CD14-positive monocyte (primary cell): ENCODE measurements at regions not wholly inside any gene's neighbourhood (a gene's known extent, or its start where the extent isn't known, plus 50 kb on each side); places are given as distances from the start of the nearest gene placed in this dataset.

ENCODE experiments used
- DNase-seq, 3 donors: peaks; one replicate each; pipeline ENCODE4 v3.0.0-alpha.2; 2011 to 2022
- H2AFZ ChIP-seq: 2 replicates; pipeline ENCODE4 v1.6.0; 2012; ENCODE audit warnings: mild to moderate bottlenecking, low read depth, low read length, inconsistent platforms; ENCODE audit not compliant: insufficient read depth, poor library complexity, severe bottlenecking
- H3K27ac ChIP-seq, 2 donors: 1 replicate in 1 of 2; 2 replicates in 1 of 2; pipeline ENCODE4 v1.5.1; 2012 to 2013; ENCODE audit warnings: low read length in 2 of 2, control low read depth in 1 of 2, inconsistent platforms in 1 of 2, low read depth in 1 of 2, mild to moderate bottlenecking in 1 of 2
- H3K27me3 ChIP-seq, 2 donors: one replicate each; pipeline versions ENCODE4 v1.6.0 to v1.6.1; 2011 to 2013; ENCODE audit warnings: low read length in 2 of 2; ENCODE audit not compliant: control insufficient read depth in 2 of 2, insufficient read depth in 2 of 2
- H3K36me3 ChIP-seq, 2 donors: replicated peaks in 1 of 2; 1 replicate in 1 of 2; 2 replicates in 1 of 2; pipeline versions ENCODE4 v1.5.1 to v1.6.1; 2012 to 2013; ENCODE audit warnings: low read length in 2 of 2, control low read depth in 1 of 2, inconsistent platforms in 1 of 2, mild to moderate bottlenecking in 1 of 2; ENCODE audit not compliant: insufficient read depth in 2 of 2, control insufficient read depth in 1 of 2
- H3K4me1 ChIP-seq, 2 donors: 1 replicate in 1 of 2; 2 replicates in 1 of 2; pipeline versions ENCODE4 v1.5.1 to v1.6.1; 2012 to 2013; ENCODE audit warnings: low read length in 2 of 2, control low read depth in 1 of 2, inconsistent platforms in 1 of 2, mild to moderate bottlenecking in 1 of 2, moderate library complexity in 1 of 2; ENCODE audit not compliant: insufficient read depth in 2 of 2, control insufficient read depth in 1 of 2
- H3K4me2 ChIP-seq: replicated peaks from 2 replicates; pipeline ENCODE3; 2012; ENCODE audit warnings: low read length, moderate library complexity, mild to moderate bottlenecking; ENCODE audit not compliant: poor library complexity, severe bottlenecking; ENCODE audit errors: extremely low read depth
- H3K4me3 ChIP-seq, 3 experiments: fragments of 200-600 bp in 1 of 3; sonication (generic) in 1 of 3; replicated peaks in 1 of 3; 1 replicate in 2 of 3; 2 replicates in 1 of 3; pipeline ENCODE4 v1.5.1; 2011 to 2013; ENCODE audit warnings: low read length in 3 of 3, mild to moderate bottlenecking in 3 of 3, control low read depth in 2 of 3, low read depth in 2 of 3, inconsistent platforms in 1 of 3, moderate library complexity in 1 of 3
- H3K79me2 ChIP-seq: 2 replicates; pipeline ENCODE4 v1.6.0; 2012; ENCODE audit warnings: mild to moderate bottlenecking, control low read depth, inconsistent platforms, low read length, moderate library complexity; ENCODE audit not compliant: insufficient read depth
- H3K9ac ChIP-seq: 2 replicates; pipeline ENCODE4 v1.6.0; 2017; ENCODE audit warnings: low read length, mild to moderate bottlenecking; ENCODE audit not compliant: insufficient read depth, poor library complexity, severe bottlenecking
- H3K9me3 ChIP-seq, 2 donors: replicated peaks in 1 of 2; 1 replicate in 1 of 2; 2 replicates in 1 of 2; pipeline versions ENCODE4 v1.5.1 to v1.6.1; 2012 to 2013; ENCODE audit warnings: low read length in 2 of 2, control low read depth in 1 of 2; ENCODE audit not compliant: control insufficient read depth in 1 of 2, insufficient read depth in 1 of 2
- H4K20me1 ChIP-seq: 2 replicates; pipeline ENCODE4 v1.6.0; 2012; ENCODE audit warnings: mild to moderate bottlenecking, low read length, control low read depth, moderate library complexity; ENCODE audit not compliant: insufficient read depth
- H3K27ac Mint-ChIP-seq, 7 donors: one replicate each; pipeline ENCODE4 v1.8.0; 2020; ENCODE audit warnings: mild to moderate bottlenecking in 7 of 7, mixed read lengths in 7 of 7, moderate library complexity in 6 of 7, inconsistent platforms in 2 of 7
- H3K27me3 Mint-ChIP-seq, 3 donors: one replicate each; pipeline ENCODE4 v1.8.0; 2021 to 2022; ENCODE audit warnings: low read depth in 3 of 3, mild to moderate bottlenecking in 3 of 3, mixed read lengths in 3 of 3, moderate library complexity in 3 of 3, inconsistent platforms in 1 of 3
- H3K36me3 Mint-ChIP-seq, 2 donors: one replicate each; pipeline ENCODE4 v1.8.0; 2020; ENCODE audit warnings: mixed read lengths in 2 of 2, inconsistent platforms in 1 of 2, mild to moderate bottlenecking in 1 of 2
- H3K4me1 Mint-ChIP-seq: one replicate; pipeline ENCODE4 v1.8.0; 2020; ENCODE audit warnings: mild to moderate bottlenecking, mixed read lengths
- H3K4me3 Mint-ChIP-seq, 2 donors: one replicate each; pipeline ENCODE4 v1.8.0; 2020; ENCODE audit warnings: mild to moderate bottlenecking in 2 of 2, mixed read lengths in 2 of 2, moderate library complexity in 1 of 2
- H3K9me3 Mint-ChIP-seq, 7 donors: one replicate each; pipeline ENCODE4 v1.8.0; 2020 to 2022; ENCODE audit warnings: mixed read lengths in 7 of 7, mild to moderate bottlenecking in 6 of 7, moderate library complexity in 6 of 7, inconsistent platforms in 2 of 7
- WGBS: methylation state at CpG from one replicate; pipeline ENCODE4 v1.1.5; 2013; ENCODE audit warnings: missing lambda C conversion rate; ENCODE audit not compliant: insufficient coverage; 5-methylcytosine and 5-hydroxymethylcytosine counted together
- intact Hi-C, 2 donors: fragments of 100-400 bp; cut with micrococcal nuclease; formaldehyde crosslinking; loops; one replicate each; pipeline versions ENCODE4 v1.15.0 to v1.15.1; 2023
- TF ChIP-seq, protein P1 (sequence below): fragments of 200-600 bp; IDR thresholded peaks from one replicate; pipeline ENCODE4 v1.8.0; 2022; ENCODE audit warnings: antibody characterized with exemption, mild to moderate bottlenecking

- no peak overlapping the region for H3K4me2 ChIP-seq
- no peaks in the 10 kb centered on the region for H4K20me1 ChIP-seq
- H3K27ac Mint-ChIP-seq: no peak overlapping the region
- H3K27me3 ChIP-seq: no peaks in the 10 kb centered on the region
- intact Hi-C loops: no loop called here
- no peaks in the 10 kb centered on the region for H3K36me3 Mint-ChIP-seq
- no peak overlapping the region for H2AFZ ChIP-seq
- no peak for DNase-seq
- H3K9me3 Mint-ChIP-seq: peaks cover 0 to 8% (median under 1%) of the 10 kb centered on the region in 7 donors
- no peak overlapping the region for H3K27ac ChIP-seq
- no peak overlapping the region for H3K9ac ChIP-seq
- no peaks in the 10 kb centered on the region for H3K79me2 ChIP-seq
- peaks cover 0 to 7% of the 10 kb centered on the region in 2 donors for H3K9me3 ChIP-seq
- H3K4me1 ChIP-seq: no peaks in the 10 kb centered on the region
- H3K4me3 ChIP-seq: no peak overlapping the region
- no peaks in the 10 kb centered on the region for H3K36me3 ChIP-seq
- peaks cover 4% of the 10 kb centered on the region for H3K4me1 Mint-ChIP-seq
- TF ChIP-seq, protein P1, sequence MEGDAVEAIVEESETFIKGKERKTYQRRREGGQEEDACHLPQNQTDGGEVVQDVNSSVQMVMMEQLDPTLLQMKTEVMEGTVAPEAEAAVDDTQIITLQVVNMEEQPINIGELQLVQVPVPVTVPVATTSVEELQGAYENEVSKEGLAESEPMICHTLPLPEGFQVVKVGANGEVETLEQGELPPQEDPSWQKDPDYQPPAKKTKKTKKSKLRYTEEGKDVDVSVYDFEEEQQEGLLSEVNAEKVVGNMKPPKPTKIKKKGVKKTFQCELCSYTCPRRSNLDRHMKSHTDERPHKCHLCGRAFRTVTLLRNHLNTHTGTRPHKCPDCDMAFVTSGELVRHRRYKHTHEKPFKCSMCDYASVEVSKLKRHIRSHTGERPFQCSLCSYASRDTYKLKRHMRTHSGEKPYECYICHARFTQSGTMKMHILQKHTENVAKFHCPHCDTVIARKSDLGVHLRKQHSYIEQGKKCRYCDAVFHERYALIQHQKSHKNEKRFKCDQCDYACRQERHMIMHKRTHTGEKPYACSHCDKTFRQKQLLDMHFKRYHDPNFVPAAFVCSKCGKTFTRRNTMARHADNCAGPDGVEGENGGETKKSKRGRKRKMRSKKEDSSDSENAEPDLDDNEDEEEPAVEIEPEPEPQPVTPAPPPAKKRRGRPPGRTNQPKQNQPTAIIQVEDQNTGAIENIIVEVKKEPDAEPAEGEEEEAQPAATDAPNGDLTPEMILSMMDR: no peak
- no peaks in the 10 kb centered on the region for H3K27me3 Mint-ChIP-seq
- no peak overlapping the region for H3K4me3 Mint-ChIP-seq
These were observed 350.5 kb upstream of the MEF2C start for GRCh38 chr5:89233462-89233861.

GRCh38 chr5:89232139-89232603 is 349.2 kb upstream of the MEF2C start:
- H3K79me2 ChIP-seq: no peaks in the 10 kb centered on the region
- H3K4me3 Mint-ChIP-seq: no peak overlapping the region
- TF ChIP-seq, protein P1: no peak
- H3K9ac ChIP-seq: no peak overlapping the region
- no peak overlapping the region for H3K4me2 ChIP-seq
- no CpG with 5 or more reads among the region's 3 CpGs for WGBS
- no peaks in the 10 kb centered on the region for H3K36me3 Mint-ChIP-seq
- H3K27me3 Mint-ChIP-seq: no peaks in the 10 kb centered on the region
- H3K27ac Mint-ChIP-seq: no peak overlapping the region
- H3K9me3 Mint-ChIP-seq: peaks cover 0 to 8% (median 2%) of the 10 kb centered on the region in 7 donors
- H3K9me3 ChIP-seq: peaks cover 0 to 7% of the 10 kb centered on the region in 2 donors
- peaks cover 4% of the 10 kb centered on the region for H3K4me1 Mint-ChIP-seq
- H3K4me1 ChIP-seq: no peaks in the 10 kb centered on the region
- intact Hi-C loops: no loop called here
- H2AFZ ChIP-seq: no peak overlapping the region
- DNase-seq: no peak
- no peaks in the 10 kb centered on the region for H3K36me3 ChIP-seq
- no peak overlapping the region for H3K27ac ChIP-seq
- H3K4me3 ChIP-seq: no peak overlapping the region
- no peaks in the 10 kb centered on the region for H3K27me3 ChIP-seq
- H4K20me1 ChIP-seq: no peaks in the 10 kb centered on the region
